WTC11 (cell line): ENCODE measurements at regions not wholly inside any gene's neighbourhood (a gene's known extent, or its start where the extent isn't known, plus 50 kb on each side); places are given as distances from the start of the nearest gene placed in this dataset.
A peak's percentile ranks its signal among the peaks of the same experiment; 100 is the strongest.

Source experiments
- ATAC-seq: fragments of 200-7000 bp; cut with Tn5 transposase; 2 replicates; pipeline ENCODE4 v1.10.0; 2021; ENCODE audit warnings: mild to moderate bottlenecking, moderate library complexity
- CTCF ChIA-PET: fragments of 300-600 bp; sonication (Branson Sonifier 250); formaldehyde crosslinking; loops from one replicate; lab custom pipeline; 2021; ENCODE audit warnings: antibody characterized with exemption; lab: Charles Lee
- POLR2A ChIA-PET: fragments of 350-600 bp; sonication (Branson Sonifier 250); formaldehyde crosslinking; loops from one replicate; lab custom pipeline; 2021; ENCODE audit warnings: antibody characterized with exemption; lab: Charles Lee
- DNase-seq: peaks from one replicate; pipeline ENCODE4 v3.0.0; 2021; ENCODE audit warnings: low spot score
- H3K27ac Mint-ChIP-seq: 2 replicates; pipeline ENCODE4 v1.8.0; 2021; ENCODE audit warnings: mixed read lengths
- H3K27me3 Mint-ChIP-seq: 2 replicates; pipeline ENCODE4 v1.8.0; 2021; ENCODE audit warnings: low read depth, mild to moderate bottlenecking, moderate library complexity, mixed read lengths
- H3K36me3 Mint-ChIP-seq: 2 replicates; pipeline ENCODE4 v1.8.0; 2021; ENCODE audit warnings: mixed read lengths
- H3K4me1 Mint-ChIP-seq: 2 replicates; pipeline ENCODE4 v1.8.0; 2022; ENCODE audit warnings: mixed read lengths
- H3K4me3 Mint-ChIP-seq: 2 replicates; pipeline ENCODE4 v1.8.0; 2021; ENCODE audit warnings: mild to moderate bottlenecking, moderate library complexity, mixed read lengths
- H3K9me3 Mint-ChIP-seq: 2 replicates; pipeline ENCODE4 v1.8.0; 2021; ENCODE audit warnings: mixed read lengths
- ATF2 ChIP-seq: sonication (generic); formaldehyde crosslinking; IDR thresholded peaks from 2 replicates; pipeline ENCODE4 v1.8.1; 2022; ENCODE audit warnings: low read depth, missing genetic modification reagents, borderline replicate concordance
- CBFB ChIP-seq: sonication (generic); formaldehyde crosslinking; IDR thresholded peaks from 2 replicates; pipeline ENCODE4 v1.8.1; 2022; ENCODE audit warnings: mild to moderate bottlenecking, low read depth, missing genetic modification reagents
- E2F5 ChIP-seq: sonication (generic); formaldehyde crosslinking; IDR thresholded peaks from 2 replicates; pipeline ENCODE4 v1.8.1; 2022; ENCODE audit warnings: mild to moderate bottlenecking, moderate library complexity, missing genetic modification reagents
- FOXJ3 ChIP-seq: sonication (generic); formaldehyde crosslinking; IDR thresholded peaks from 2 replicates; pipeline ENCODE4 v1.9.0; 2021; ENCODE audit warnings: missing genetic modification reagents, mild to moderate bottlenecking, borderline replicate concordance
- FOXP1 ChIP-seq: sonication (generic); formaldehyde crosslinking; IDR thresholded peaks from 2 replicates; pipeline ENCODE4 v1.8.0; 2022; ENCODE audit warnings: missing genetic modification reagents, mild to moderate bottlenecking, moderate library complexity, borderline replicate concordance
- HMGA2 ChIP-seq: fragments of 250-450 bp; sonication (Bioruptor Pico); IDR thresholded peaks from 2 replicates; pipeline ENCODE4 v1.4.0; 2021; ENCODE audit warnings: mild to moderate bottlenecking, moderate library complexity
- NFATC4 ChIP-seq: fragments of 250-450 bp; sonication (Bioruptor Pico); IDR thresholded peaks from 2 replicates; pipeline ENCODE4 v1.9.0; 2021; ENCODE audit warnings: mild to moderate bottlenecking
- SP1 ChIP-seq: sonication (generic); formaldehyde crosslinking; conservative IDR thresholded peaks from 2 replicates; pipeline ENCODE4 v1.8.1; 2022; ENCODE audit warnings: missing genetic modification reagents
- STAT6 ChIP-seq: sonication (generic); formaldehyde crosslinking; conservative IDR thresholded peaks from 2 replicates; pipeline ENCODE4 v1.8.1; 2023; ENCODE audit warnings: mild to moderate bottlenecking, low read depth, missing genetic modification reagents, moderate library complexity
- USF1 ChIP-seq: sonication (generic); formaldehyde crosslinking; IDR thresholded peaks from 2 replicates; pipeline ENCODE4 v1.8.0; 2022; ENCODE audit warnings: mild to moderate bottlenecking, missing genetic modification reagents
- ZNF219 ChIP-seq: sonication (generic); formaldehyde crosslinking; IDR thresholded peaks from 2 replicates; pipeline ENCODE4 v1.8.0; 2023; ENCODE audit warnings: missing genetic modification reagents, mild to moderate bottlenecking, borderline replicate concordance
- ZNF232 ChIP-seq: sonication (generic); formaldehyde crosslinking; IDR thresholded peaks from 2 replicates; pipeline ENCODE4 v1.8.0; 2022; ENCODE audit warnings: mild to moderate bottlenecking, missing genetic modification reagents
- ZNF396 ChIP-seq: fragments of 250-450 bp; sonication (Bioruptor Pico); IDR thresholded peaks from 2 replicates; pipeline ENCODE4 v1.8.0; 2021; ENCODE audit warnings: mild to moderate bottlenecking, moderate library complexity, borderline replicate concordance
- ZNF416 ChIP-seq: fragments of 250-450 bp; sonication (Bioruptor Pico); IDR thresholded peaks from 2 replicates; pipeline ENCODE4 v1.9.0; 2021; ENCODE audit warnings: mild to moderate bottlenecking, inconsistent platforms
- ZNF423 ChIP-seq: fragments of 250-450 bp; sonication (Bioruptor Pico); IDR thresholded peaks from 2 replicates; pipeline ENCODE4 v2.1.2; 2022; ENCODE audit warnings: mild to moderate bottlenecking, moderate library complexity
- ZNF425 ChIP-seq: fragments of 250-450 bp; sonication (Bioruptor Pico); conservative IDR thresholded peaks from 2 replicates; pipeline ENCODE4 v1.9.0; 2021; ENCODE audit warnings: mild to moderate bottlenecking
- TF ChIP-seq, protein P1 (sequence below): sonication (generic); formaldehyde crosslinking; IDR thresholded peaks from 2 replicates; pipeline ENCODE4 v1.8.0; 2023; ENCODE audit warnings: missing genetic modification reagents, mild to moderate bottlenecking, borderline replicate concordance

DNA sequence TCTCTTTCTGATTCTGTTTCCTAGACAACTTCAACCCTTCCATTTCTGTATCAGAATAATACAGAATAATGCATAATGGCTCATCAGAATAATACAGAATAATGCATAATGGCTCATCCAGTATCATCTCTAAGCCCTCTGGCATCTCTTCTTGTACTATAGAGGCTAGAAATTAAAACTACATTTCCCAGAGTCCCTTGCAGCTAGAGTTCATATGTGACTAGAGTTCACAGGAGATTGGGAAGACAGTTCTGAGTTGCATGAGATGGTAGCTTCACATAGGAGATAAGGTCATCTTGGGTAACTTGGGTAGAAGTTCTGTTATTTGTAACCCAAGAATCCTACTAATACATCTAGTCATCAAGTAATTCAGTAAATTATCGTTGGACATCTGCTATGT is 122.9 kb upstream of the NRBF2 start:
- 0 out of 2 replicates have a peak, but pooled peaks cover 4% of the 10 kb centered on the region for H3K4me1 Mint-ChIP-seq
- H3K4me3 Mint-ChIP-seq: no peak overlapping the region
- TF ChIP-seq ZNF396: no peak
- no peak for TF ChIP-seq ZNF416 (CRISPR knock-in tag)
- no peak for TF ChIP-seq ATF2 (CRISPR knock-in tag)
- TF ChIP-seq SP1 (CRISPR knock-in tag): no peak
- TF ChIP-seq HMGA2 (CRISPR knock-in tag): no peak
- no peak for TF ChIP-seq ZNF423 (CRISPR knock-in tag)
- TF ChIP-seq ZNF425 (CRISPR knock-in tag): no peak
- TF ChIP-seq ZNF232 (CRISPR knock-in tag): no peak
- no peak for TF ChIP-seq USF1 (CRISPR knock-in tag)
- no peak for TF ChIP-seq STAT6 (CRISPR knock-in tag)
- no peak for TF ChIP-seq ZNF219 (CRISPR knock-in tag)
- TF ChIP-seq, protein P1, sequence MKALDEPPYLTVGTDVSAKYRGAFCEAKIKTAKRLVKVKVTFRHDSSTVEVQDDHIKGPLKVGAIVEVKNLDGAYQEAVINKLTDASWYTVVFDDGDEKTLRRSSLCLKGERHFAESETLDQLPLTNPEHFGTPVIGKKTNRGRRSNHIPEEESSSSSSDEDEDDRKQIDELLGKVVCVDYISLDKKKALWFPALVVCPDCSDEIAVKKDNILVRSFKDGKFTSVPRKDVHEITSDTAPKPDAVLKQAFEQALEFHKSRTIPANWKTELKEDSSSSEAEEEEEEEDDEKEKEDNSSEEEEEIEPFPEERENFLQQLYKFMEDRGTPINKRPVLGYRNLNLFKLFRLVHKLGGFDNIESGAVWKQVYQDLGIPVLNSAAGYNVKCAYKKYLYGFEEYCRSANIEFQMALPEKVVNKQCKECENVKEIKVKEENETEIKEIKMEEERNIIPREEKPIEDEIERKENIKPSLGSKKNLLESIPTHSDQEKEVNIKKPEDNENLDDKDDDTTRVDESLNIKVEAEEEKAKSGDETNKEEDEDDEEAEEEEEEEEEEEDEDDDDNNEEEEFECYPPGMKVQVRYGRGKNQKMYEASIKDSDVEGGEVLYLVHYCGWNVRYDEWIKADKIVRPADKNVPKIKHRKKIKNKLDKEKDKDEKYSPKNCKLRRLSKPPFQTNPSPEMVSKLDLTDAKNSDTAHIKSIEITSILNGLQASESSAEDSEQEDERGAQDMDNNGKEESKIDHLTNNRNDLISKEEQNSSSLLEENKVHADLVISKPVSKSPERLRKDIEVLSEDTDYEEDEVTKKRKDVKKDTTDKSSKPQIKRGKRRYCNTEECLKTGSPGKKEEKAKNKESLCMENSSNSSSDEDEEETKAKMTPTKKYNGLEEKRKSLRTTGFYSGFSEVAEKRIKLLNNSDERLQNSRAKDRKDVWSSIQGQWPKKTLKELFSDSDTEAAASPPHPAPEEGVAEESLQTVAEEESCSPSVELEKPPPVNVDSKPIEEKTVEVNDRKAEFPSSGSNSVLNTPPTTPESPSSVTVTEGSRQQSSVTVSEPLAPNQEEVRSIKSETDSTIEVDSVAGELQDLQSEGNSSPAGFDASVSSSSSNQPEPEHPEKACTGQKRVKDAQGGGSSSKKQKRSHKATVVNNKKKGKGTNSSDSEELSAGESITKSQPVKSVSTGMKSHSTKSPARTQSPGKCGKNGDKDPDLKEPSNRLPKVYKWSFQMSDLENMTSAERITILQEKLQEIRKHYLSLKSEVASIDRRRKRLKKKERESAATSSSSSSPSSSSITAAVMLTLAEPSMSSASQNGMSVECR: no peak
- TF ChIP-seq FOXJ3 (CRISPR knock-in tag): no peak
- no peaks in the 10 kb centered on the region for H3K27me3 Mint-ChIP-seq
- H3K36me3 Mint-ChIP-seq: no peaks in the 10 kb centered on the region
- peaks cover 3% of the 10 kb centered on the region for H3K9me3 Mint-ChIP-seq
- H3K27ac Mint-ChIP-seq: no peak overlapping the region
- ATAC-seq: 0 out of 2 replicates have a peak, but pooled peaks have one; percentile 18
- CTCF ChIA-PET: no interaction called here
- POLR2A ChIA-PET: no interaction called here
- no peak for DNase-seq

DNA sequence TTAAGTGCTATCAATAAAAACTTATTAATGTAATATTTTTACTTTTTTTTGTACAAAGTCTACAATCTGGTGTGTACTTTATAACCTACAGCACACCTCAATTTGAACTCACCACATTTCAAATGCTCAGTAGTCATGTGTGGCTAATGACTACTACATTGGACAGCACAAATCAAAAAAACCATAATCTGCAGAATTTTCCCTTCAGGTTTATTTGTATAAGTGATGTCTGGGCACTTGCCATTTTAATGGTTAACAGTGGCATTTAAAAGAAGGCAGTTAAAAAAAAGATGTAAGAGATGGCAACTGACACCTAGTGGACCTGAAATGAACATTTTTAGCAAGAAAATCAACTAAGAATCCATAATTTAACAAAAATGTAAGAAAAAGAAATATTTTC is 124.6 kb upstream of the NRBF2 start:
- POLR2A ChIA-PET: no interaction called here
- TF ChIP-seq CBFB: no peak
- TF ChIP-seq STAT6 (CRISPR knock-in tag): no peak
- TF ChIP-seq FOXP1 (CRISPR knock-in tag): no peak
- no peak for TF ChIP-seq ZNF423 (CRISPR knock-in tag)
- no peak for TF ChIP-seq ZNF396
- no peak for TF ChIP-seq E2F5 (CRISPR knock-in tag)
- TF ChIP-seq NFATC4: no peak

More for the DNA sequence above, 124.6 kb upstream of the NRBF2 start:
- DNase-seq (no peak), ATAC-seq (no peak)
- Mint-ChIP-seq H3K27me3 (no peaks in the 10 kb centered on the region), H3K4me3 (no peak overlapping the region), H3K27ac (no peak overlapping the region), H3K36me3 (no peaks in the 10 kb centered on the region), H3K4me1 (0 out of 2 replicates have a peak, but pooled peaks cover 4% of the 10 kb centered on the region), H3K9me3 (no peaks in the 10 kb centered on the region)
- CTCF ChIA-PET: no interaction called here
